WTC11 (cell line): ENCODE measurements at regions not wholly inside any gene's neighbourhood (a gene's known extent, or its start where the extent isn't known, plus 50 kb on each side); places are given as distances from the start of the nearest gene placed in this dataset.
A peak's percentile ranks its signal among the peaks of the same experiment; 100 is the strongest.

Source experiments
- ATAC-seq: fragments of 200-7000 bp; cut with Tn5 transposase; 2 replicates; pipeline ENCODE4 v1.10.0; 2021; ENCODE audit warnings: mild to moderate bottlenecking, moderate library complexity
- CTCF ChIA-PET: fragments of 300-600 bp; sonication (Branson Sonifier 250); formaldehyde crosslinking; loops from one replicate; lab custom pipeline; 2021; ENCODE audit warnings: antibody characterized with exemption; lab: Charles Lee
- POLR2A ChIA-PET: fragments of 350-600 bp; sonication (Branson Sonifier 250); formaldehyde crosslinking; loops from one replicate; lab custom pipeline; 2021; ENCODE audit warnings: antibody characterized with exemption; lab: Charles Lee
- DNase-seq: peaks from one replicate; pipeline ENCODE4 v3.0.0; 2021; ENCODE audit warnings: low spot score
- H3K27ac Mint-ChIP-seq: 2 replicates; pipeline ENCODE4 v1.8.0; 2021; ENCODE audit warnings: mixed read lengths
- H3K27me3 Mint-ChIP-seq: 2 replicates; pipeline ENCODE4 v1.8.0; 2021; ENCODE audit warnings: low read depth, mild to moderate bottlenecking, moderate library complexity, mixed read lengths
- H3K36me3 Mint-ChIP-seq: 2 replicates; pipeline ENCODE4 v1.8.0; 2021; ENCODE audit warnings: mixed read lengths
- H3K4me1 Mint-ChIP-seq: 2 replicates; pipeline ENCODE4 v1.8.0; 2022; ENCODE audit warnings: mixed read lengths
- H3K4me3 Mint-ChIP-seq: 2 replicates; pipeline ENCODE4 v1.8.0; 2021; ENCODE audit warnings: mild to moderate bottlenecking, moderate library complexity, mixed read lengths
- H3K9me3 Mint-ChIP-seq: 2 replicates; pipeline ENCODE4 v1.8.0; 2021; ENCODE audit warnings: mixed read lengths
- ATF1 ChIP-seq: sonication (generic); formaldehyde crosslinking; IDR thresholded peaks from 2 replicates; pipeline ENCODE4 v1.8.1; 2023; ENCODE audit warnings: mild to moderate bottlenecking, moderate library complexity, missing genetic modification reagents
- CBFB ChIP-seq: sonication (generic); formaldehyde crosslinking; IDR thresholded peaks from 2 replicates; pipeline ENCODE4 v1.8.1; 2022; ENCODE audit warnings: mild to moderate bottlenecking, low read depth, missing genetic modification reagents
- EMX1 ChIP-seq: fragments of 250-450 bp; sonication (Bioruptor Pico); IDR thresholded peaks from 2 replicates; pipeline ENCODE4 v1.8.0; 2021; ENCODE audit warnings: mild to moderate bottlenecking
- FOXP4 ChIP-seq: sonication (generic); formaldehyde crosslinking; IDR thresholded peaks from 2 replicates; pipeline ENCODE4 v1.8.0; 2022; ENCODE audit warnings: mild to moderate bottlenecking, missing genetic modification reagents
- HMGA2 ChIP-seq: fragments of 250-450 bp; sonication (Bioruptor Pico); IDR thresholded peaks from 2 replicates; pipeline ENCODE4 v1.4.0; 2021; ENCODE audit warnings: mild to moderate bottlenecking, moderate library complexity
- JUN ChIP-seq: sonication (generic); formaldehyde crosslinking; IDR thresholded peaks from 2 replicates; pipeline ENCODE4 v1.8.0; 2023; ENCODE audit warnings: mild to moderate bottlenecking, missing genetic modification reagents
- MAX ChIP-seq: sonication (generic); formaldehyde crosslinking; IDR thresholded peaks from 2 replicates; pipeline ENCODE4 v1.8.0; 2022; ENCODE audit warnings: mild to moderate bottlenecking, missing genetic modification reagents
- NFE2L1 ChIP-seq: sonication (generic); formaldehyde crosslinking; IDR thresholded peaks from 2 replicates; pipeline ENCODE4 v1.8.1; 2023; ENCODE audit warnings: missing genetic modification reagents
- NR2C2 ChIP-seq: sonication (generic); formaldehyde crosslinking; IDR thresholded peaks from 2 replicates; pipeline ENCODE4 v1.8.0; 2022; ENCODE audit warnings: mild to moderate bottlenecking, missing genetic modification reagents
- OVOL2 ChIP-seq: fragments of 250-450 bp; sonication (Bioruptor Pico); IDR thresholded peaks from 2 replicates; pipeline ENCODE4 v1.9.0; 2021; ENCODE audit warnings: mild to moderate bottlenecking, borderline replicate concordance
- PREB ChIP-seq: sonication (generic); formaldehyde crosslinking; IDR thresholded peaks from 2 replicates; pipeline ENCODE4 v1.8.1; 2022; ENCODE audit warnings: mild to moderate bottlenecking, missing genetic modification reagents, moderate library complexity, borderline replicate concordance
- SMAD4 ChIP-seq: sonication (generic); formaldehyde crosslinking; IDR thresholded peaks from 2 replicates; pipeline ENCODE4 v1.8.0; 2022; ENCODE audit warnings: mild to moderate bottlenecking, missing genetic modification reagents
- SOX15 ChIP-seq: fragments of 250-450 bp; sonication (Bioruptor Pico); IDR thresholded peaks from 2 replicates; pipeline ENCODE4 v1.9.0; 2021; ENCODE audit warnings: mild to moderate bottlenecking
- SP1 ChIP-seq: sonication (generic); formaldehyde crosslinking; conservative IDR thresholded peaks from 2 replicates; pipeline ENCODE4 v1.8.1; 2022; ENCODE audit warnings: missing genetic modification reagents
- STAT6 ChIP-seq: sonication (generic); formaldehyde crosslinking; conservative IDR thresholded peaks from 2 replicates; pipeline ENCODE4 v1.8.1; 2023; ENCODE audit warnings: mild to moderate bottlenecking, low read depth, missing genetic modification reagents, moderate library complexity
- TP53 ChIP-seq: sonication (generic); formaldehyde crosslinking; IDR thresholded peaks from 2 replicates; pipeline ENCODE4 v1.8.1; 2023; ENCODE audit warnings: mild to moderate bottlenecking, missing genetic modification reagents
- ZNF232 ChIP-seq: sonication (generic); formaldehyde crosslinking; IDR thresholded peaks from 2 replicates; pipeline ENCODE4 v1.8.0; 2022; ENCODE audit warnings: mild to moderate bottlenecking, missing genetic modification reagents
- TF ChIP-seq, protein P1 (sequence below): sonication (generic); formaldehyde crosslinking; conservative IDR thresholded peaks from 2 replicates; pipeline ENCODE4 v1.8.1; 2022; ENCODE audit warnings: mild to moderate bottlenecking, missing genetic modification reagents
- TF ChIP-seq, protein P2 (sequence below): fragments of 250-450 bp; sonication (Bioruptor Pico); conservative IDR thresholded peaks from 2 replicates; pipeline ENCODE4 v1.9.0; 2021; ENCODE audit warnings: mild to moderate bottlenecking
- TF ChIP-seq, protein P3 (sequence below): sonication (generic); formaldehyde crosslinking; IDR thresholded peaks from 2 replicates; pipeline ENCODE4 v1.8.0; 2022; ENCODE audit warnings: mild to moderate bottlenecking, missing genetic modification reagents
- TF ChIP-seq, protein P4 (sequence below): sonication (generic); formaldehyde crosslinking; IDR thresholded peaks from 2 replicates; pipeline ENCODE4 v1.8.1; 2023; ENCODE audit warnings: mild to moderate bottlenecking, moderate library complexity, missing genetic modification reagents

DNA sequence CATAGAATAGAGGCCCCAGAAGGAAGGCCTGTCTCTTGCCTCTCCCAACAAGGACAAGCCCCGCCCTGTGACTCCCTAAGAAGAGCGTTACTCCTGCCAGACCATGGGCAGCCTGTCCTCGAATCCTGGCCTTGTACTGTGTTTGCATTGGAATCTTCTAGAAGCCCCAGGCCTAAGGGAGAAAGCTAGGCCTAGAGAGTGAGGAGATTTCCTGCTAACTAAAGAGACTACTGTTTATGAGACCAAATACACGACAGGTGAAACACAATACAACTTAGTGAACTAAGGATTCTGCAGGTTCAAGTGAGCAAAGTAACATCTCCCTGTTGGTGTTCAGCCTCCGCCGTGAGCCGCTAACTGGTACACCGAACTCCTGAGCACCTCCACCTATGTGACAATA is 62.7 kb downstream of the SYF2 start (continued):
- no peak for TF ChIP-seq FOXP4
- TF ChIP-seq CBFB (CRISPR knock-in tag), result no peak

DNA sequence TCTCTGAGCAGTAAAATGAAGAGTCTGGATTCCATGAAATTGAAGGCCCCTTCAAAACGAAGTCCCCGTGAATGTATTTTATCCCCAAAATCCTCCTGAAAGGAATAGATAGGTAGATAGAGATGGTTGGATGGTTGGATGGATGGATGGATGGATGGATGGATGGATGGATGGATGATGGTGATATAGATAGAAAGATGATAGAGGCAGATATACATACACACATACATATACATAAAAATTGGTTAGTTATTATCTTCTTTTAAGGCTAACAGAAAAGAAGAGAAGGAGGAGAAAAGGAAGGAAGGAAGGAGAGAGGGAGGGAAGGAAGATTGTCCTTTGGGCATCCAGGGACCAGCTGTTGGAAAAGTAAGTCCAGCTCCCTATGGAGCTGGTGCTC is 63.1 kb downstream of the SYF2 start:
- H3K9me3 Mint-ChIP-seq, result no peaks in the 10 kb centered on the region
- ATAC-seq, result no peak
- POLR2A ChIA-PET, result no interaction called here
- no peak overlapping the region for H3K4me3 Mint-ChIP-seq
- no peak overlapping the region for H3K27ac Mint-ChIP-seq
- peaks cover 19% of the 10 kb centered on the region for H3K4me1 Mint-ChIP-seq
- DNase-seq, result no peak
- no peaks in the 10 kb centered on the region for H3K36me3 Mint-ChIP-seq
- CTCF ChIA-PET, result interaction anchor here (0.6 to 1.5 kb wide), 3 partner anchors 52 to 285 kb away, joined by 3 to 4 read pairs (median 3); no protein-coding TSS in a partner anchor
- H3K27me3 Mint-ChIP-seq, result peaks cover 2% of the 10 kb centered on the region; the same call in 1 of the 2 replicates
- TF ChIP-seq JUN (CRISPR knock-in tag) (no peak), NR2C2 (CRISPR knock-in tag) (no peak), MAX (no peak), TP53 (CRISPR knock-in tag) (no peak), STAT6 (CRISPR knock-in tag) (no peak), SP1 (CRISPR knock-in tag) (no peak), NFE2L1 (CRISPR knock-in tag) (no peak), OVOL2 (no peak)
- TF ChIP-seq, protein P1, sequence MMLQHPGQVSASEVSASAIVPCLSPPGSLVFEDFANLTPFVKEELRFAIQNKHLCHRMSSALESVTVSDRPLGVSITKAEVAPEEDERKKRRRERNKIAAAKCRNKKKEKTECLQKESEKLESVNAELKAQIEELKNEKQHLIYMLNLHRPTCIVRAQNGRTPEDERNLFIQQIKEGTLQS (CRISPR knock-in tag), result no peak
- TF ChIP-seq, protein P2, sequence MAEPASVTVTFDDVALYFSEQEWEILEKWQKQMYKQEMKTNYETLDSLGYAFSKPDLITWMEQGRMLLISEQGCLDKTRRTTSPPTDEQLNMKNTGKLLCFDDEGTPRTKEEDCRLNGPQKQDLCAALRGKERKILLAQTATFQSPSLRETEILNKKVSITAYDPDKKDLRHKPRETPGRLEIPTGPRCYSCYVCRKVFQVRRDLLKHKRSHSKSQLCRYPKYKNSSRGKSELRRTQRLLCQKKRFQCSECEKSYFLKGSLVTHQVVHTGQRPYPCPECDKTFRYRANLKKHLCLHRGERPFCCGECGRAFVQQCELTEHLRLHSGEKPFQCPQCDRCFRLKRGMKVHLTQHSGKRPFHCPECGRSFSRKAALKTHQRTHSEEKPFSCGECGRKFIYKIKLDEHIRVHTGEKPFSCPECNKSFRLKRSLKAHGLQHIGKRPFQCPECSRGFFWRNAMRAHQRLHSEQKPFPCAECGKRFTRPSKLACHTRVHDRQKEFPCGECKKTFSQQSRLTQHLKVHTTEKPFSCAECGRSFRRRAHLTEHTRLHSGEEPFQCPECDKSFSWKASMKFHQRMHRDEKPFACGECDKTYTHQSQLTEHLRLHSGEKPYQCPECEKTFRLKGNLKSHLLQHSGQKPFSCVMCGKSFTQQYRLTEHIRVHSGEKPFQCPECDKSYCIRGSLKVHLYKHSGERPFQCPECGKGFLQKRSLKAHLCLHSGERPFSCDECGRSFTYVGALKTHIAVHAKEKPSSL (CRISPR knock-in tag), result no peak
- TF ChIP-seq, protein P3, sequence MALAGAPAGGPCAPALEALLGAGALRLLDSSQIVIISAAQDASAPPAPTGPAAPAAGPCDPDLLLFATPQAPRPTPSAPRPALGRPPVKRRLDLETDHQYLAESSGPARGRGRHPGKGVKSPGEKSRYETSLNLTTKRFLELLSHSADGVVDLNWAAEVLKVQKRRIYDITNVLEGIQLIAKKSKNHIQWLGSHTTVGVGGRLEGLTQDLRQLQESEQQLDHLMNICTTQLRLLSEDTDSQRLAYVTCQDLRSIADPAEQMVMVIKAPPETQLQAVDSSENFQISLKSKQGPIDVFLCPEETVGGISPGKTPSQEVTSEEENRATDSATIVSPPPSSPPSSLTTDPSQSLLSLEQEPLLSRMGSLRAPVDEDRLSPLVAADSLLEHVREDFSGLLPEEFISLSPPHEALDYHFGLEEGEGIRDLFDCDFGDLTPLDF (CRISPR knock-in tag), result no peak
- TF ChIP-seq, all 79 proteins: peak for 0

DNA sequence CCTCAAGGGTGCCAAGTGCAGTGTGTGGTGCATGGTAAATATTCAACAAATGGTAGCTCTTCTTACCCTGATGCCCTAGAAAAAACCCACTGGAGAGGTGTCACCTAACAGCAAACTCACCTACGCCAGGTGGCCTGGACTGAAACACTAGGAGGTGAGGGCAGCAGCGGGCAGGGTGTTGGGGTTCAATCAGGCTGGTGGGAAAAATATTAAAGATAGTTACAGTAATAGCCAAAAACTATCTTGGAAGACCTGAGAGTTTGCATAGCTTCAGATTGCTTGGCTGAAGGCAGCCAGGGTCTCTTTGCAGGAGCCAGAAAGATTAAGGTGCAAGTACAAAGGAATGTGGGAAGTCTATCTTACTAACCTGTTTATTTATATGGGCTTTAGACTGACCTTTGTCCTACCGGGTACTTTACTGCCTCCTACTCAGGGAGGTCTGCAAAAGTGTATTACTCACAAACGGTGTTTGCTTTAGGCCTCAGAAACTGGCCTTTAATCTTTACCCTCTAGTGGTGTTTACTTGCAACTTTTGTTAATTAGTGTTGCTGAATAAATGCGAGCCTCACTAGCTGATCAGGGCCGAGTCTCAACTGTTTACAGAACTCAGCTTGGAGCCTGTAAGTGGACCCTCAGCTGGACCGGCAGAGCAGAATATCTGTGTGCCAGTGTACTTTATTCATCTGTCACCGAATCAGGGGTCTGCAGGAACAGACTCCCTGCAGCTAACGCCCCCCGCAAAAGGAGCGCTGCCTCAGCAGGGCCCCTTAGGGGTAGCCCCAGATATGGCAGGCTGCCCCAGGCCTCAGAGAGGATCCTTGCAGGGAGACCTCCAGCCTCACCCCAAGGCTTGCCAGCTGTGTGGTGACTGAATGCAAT is 63.9 kb downstream of the SYF2 start:
- peak; percentile 74 for ATAC-seq
- POLR2A ChIA-PET, result interaction anchor here (0.5 kb wide), 1 partner anchor 35 kb away, joined by 4 read pairs; no protein-coding TSS in a partner anchor
- peaks cover 19% of the 10 kb centered on the region for H3K4me1 Mint-ChIP-seq
- TF ChIP-seq, protein P4, sequence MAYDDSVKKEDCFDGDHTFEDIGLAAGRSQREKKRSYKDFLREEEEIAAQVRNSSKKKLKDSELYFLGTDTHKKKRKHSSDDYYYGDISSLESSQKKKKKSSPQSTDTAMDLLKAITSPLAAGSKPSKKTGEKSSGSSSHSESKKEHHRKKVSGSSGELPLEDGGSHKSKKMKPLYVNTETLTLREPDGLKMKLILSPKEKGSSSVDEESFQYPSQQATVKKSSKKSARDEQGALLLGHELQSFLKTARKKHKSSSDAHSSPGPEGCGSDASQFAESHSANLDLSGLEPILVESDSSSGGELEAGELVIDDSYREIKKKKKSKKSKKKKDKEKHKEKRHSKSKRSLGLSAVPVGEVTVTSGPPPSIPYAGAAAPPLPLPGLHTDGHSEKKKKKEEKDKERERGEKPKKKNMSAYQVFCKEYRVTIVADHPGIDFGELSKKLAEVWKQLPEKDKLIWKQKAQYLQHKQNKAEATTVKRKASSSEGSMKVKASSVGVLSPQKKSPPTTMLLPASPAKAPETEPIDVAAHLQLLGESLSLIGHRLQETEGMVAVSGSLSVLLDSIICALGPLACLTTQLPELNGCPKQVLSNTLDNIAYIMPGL (CRISPR knock-in tag), result no peak
- TF ChIP-seq NR2C2 (CRISPR knock-in tag) (no peak), ZNF232 (CRISPR knock-in tag) (no peak), CBFB (CRISPR knock-in tag) (no peak), ATF1 (CRISPR knock-in tag) (no peak), EMX1 (CRISPR knock-in tag) (no peak), PREB (no peak), HMGA2 (CRISPR knock-in tag) (no peak), SMAD4 (CRISPR knock-in tag) (no peak), SOX15 (CRISPR knock-in tag) (no peak)

More for the DNA sequence above, 63.9 kb downstream of the SYF2 start:
- CTCF ChIA-PET, result interaction anchor here (0.6 to 1.5 kb wide), 4 partner anchors 34 to 233 kb away, joined by 3 to 4 read pairs (median 4); no protein-coding TSS in a partner anchor
- Mint-ChIP-seq H3K36me3 (no peaks in the 10 kb centered on the region), H3K27me3 (no peaks in the 10 kb centered on the region), H3K4me3 (no peak overlapping the region), H3K27ac (0 out of 2 replicates have a peak overlapping the region, but pooled peaks have one; percentile 4), H3K9me3 (no peaks in the 10 kb centered on the region)
- no peak for DNase-seq
